IMR-90 (cell line): ENCODE measurements at regions not wholly inside any gene's neighbourhood (a gene's known extent, or its start where the extent isn't known, plus 50 kb on each side); places are given as distances from the start of the nearest gene placed in this dataset.

ENCODE experiments used
- ATAC-seq: fragments of 200-7000 bp; cut with Tn5 transposase; 2 replicates; pipeline ENCODE4 v1.9.1; 2020; ENCODE audit warnings: low read depth, mild to moderate bottlenecking, moderate library complexity
- BruUV-seq: library from RNA; stranded (reverse); fragments of 400-500 nt; replicated peaks from 2 replicates; lab custom pipeline; 2021; lab: Mats Ljungman, UMichigan
- CTCF ChIA-PET: fragments of 300-600 bp; formaldehyde crosslinking; extraction: SDS; loops from one replicate; lab custom pipeline; 2021; ENCODE audit warnings: antibody characterized with exemption; lab: Yijun Ruan, JAX
- POLR2A ChIA-PET: fragments of 300-600 bp; sonication (Branson Sonifier 250); formaldehyde crosslinking; loops from one replicate; lab custom pipeline; 2022; ENCODE audit warnings: antibody characterized with exemption; ENCODE audit not compliant: unreplicated experiment; lab: Charles Lee
- DNase-seq: peaks from one replicate; pipeline ENCODE4 v3.0.0; 2013
- H2AFZ ChIP-seq: replicated peaks from 2 replicates; pipeline ENCODE3; 2013; ENCODE audit warnings: low read length, mild to moderate bottlenecking; ENCODE audit not compliant: poor library complexity
- H2AK5ac ChIP-seq: 2 replicates; pipeline ENCODE4 v1.6.1; 2013; ENCODE audit warnings: low read depth, low read length, inconsistent platforms
- H2AK9ac ChIP-seq: replicated peaks from 2 replicates; pipeline ENCODE3; 2013; ENCODE audit warnings: mild to moderate bottlenecking, low read depth, low read length, moderate library complexity; ENCODE audit not compliant: poor library complexity
- H2BK120ac ChIP-seq: 2 replicates; pipeline ENCODE4 v1.6.1; 2013; ENCODE audit warnings: low read depth, low read length, inconsistent platforms
- H2BK15ac ChIP-seq: 3 replicates; pipeline ENCODE4 v1.6.1; 2013; ENCODE audit warnings: low read depth, low read length, inconsistent platforms
- H2BK20ac ChIP-seq: 2 replicates; pipeline ENCODE4 v1.6.1; 2013; ENCODE audit warnings: low read depth, mild to moderate bottlenecking, inconsistent platforms, low read length, moderate library complexity
- H2BK5ac ChIP-seq: 2 replicates; pipeline ENCODE4 v1.6.1; 2013; ENCODE audit warnings: mild to moderate bottlenecking, low read depth, low read length, inconsistent platforms; ENCODE audit not compliant: poor library complexity, severe bottlenecking
- H3K14ac ChIP-seq: replicated peaks from 2 replicates; pipeline ENCODE4 v1.6.1; 2013; ENCODE audit warnings: low read depth, low read length, inconsistent platforms
- H3K18ac ChIP-seq: 2 replicates; pipeline ENCODE4 v1.6.1; 2013; ENCODE audit warnings: low read depth, low read length, control low read depth
- H3K23ac ChIP-seq: 2 replicates; pipeline ENCODE4 v1.6.1; 2013; ENCODE audit warnings: low read depth, low read length, inconsistent platforms
- H3K27ac ChIP-seq: 2 replicates; pipeline ENCODE4 v1.5.1; 2013; ENCODE audit warnings: mild to moderate bottlenecking, control low read depth, low read length; ENCODE audit not compliant: insufficient read depth
- H3K27me3 ChIP-seq: 2 replicates; pipeline ENCODE4 v1.6.1; 2013; ENCODE audit warnings: low read length; ENCODE audit not compliant: control insufficient read depth, insufficient read depth
- H3K36me3 ChIP-seq: 2 replicates; pipeline ENCODE4 v1.6.1; 2013; ENCODE audit warnings: low read length, mixed read lengths; ENCODE audit not compliant: control insufficient read depth, insufficient read depth
- H3K4ac ChIP-seq: 2 replicates; pipeline ENCODE4 v1.6.1; 2013; ENCODE audit warnings: low read depth, low read length, inconsistent platforms
- H3K4me1 ChIP-seq: 2 replicates; pipeline ENCODE4 v1.6.1; 2013; ENCODE audit warnings: low read length, mixed read lengths; ENCODE audit not compliant: control insufficient read depth, insufficient read depth
- H3K4me2 ChIP-seq: 2 replicates; pipeline ENCODE4 v1.6.1; 2013; ENCODE audit warnings: low read depth, mild to moderate bottlenecking, control low read depth, low read length, moderate library complexity
- H3K4me3 ChIP-seq: 2 replicates; pipeline ENCODE4 v1.5.1; 2013; ENCODE audit warnings: low read depth, mild to moderate bottlenecking, control low read depth, low read length, moderate library complexity; ENCODE audit not compliant: insufficient read depth
- H3K56ac ChIP-seq: 2 replicates; pipeline ENCODE4 v1.6.1; 2013; ENCODE audit warnings: low read length, inconsistent platforms; ENCODE audit not compliant: insufficient read depth; ENCODE audit errors: extremely low read depth
- H3K79me1 ChIP-seq, 2 experiments: 2 replicates each; pipeline ENCODE4 v1.6.1; 2013; ENCODE audit warnings: low read length in 2 of 2, inconsistent platforms in 1 of 2, low read depth in 1 of 2
- H3K9ac ChIP-seq: 2 replicates; pipeline ENCODE4 v1.6.1; 2013; ENCODE audit warnings: low read depth, low read length, control low read depth
- H3K9me1 ChIP-seq: 2 replicates; pipeline ENCODE4 v1.6.1; 2013; ENCODE audit warnings: low read length, inconsistent platforms; ENCODE audit not compliant: insufficient read depth
- H3K9me3 ChIP-seq: 2 replicates; pipeline ENCODE4 v1.6.1; 2013; ENCODE audit warnings: low read length; ENCODE audit not compliant: control insufficient read depth, insufficient read depth
- H4K20me1 ChIP-seq: 2 replicates; pipeline ENCODE4 v1.6.1; 2013; ENCODE audit warnings: low read length, inconsistent platforms; ENCODE audit not compliant: insufficient read depth
- H4K5ac ChIP-seq: 2 replicates; pipeline ENCODE4 v1.6.1; 2013; ENCODE audit warnings: mild to moderate bottlenecking, low read depth, low read length, control low read depth
- H4K8ac ChIP-seq, 2 experiments: 2 replicates each; pipeline ENCODE4 v1.6.1; 2013; ENCODE audit warnings: low read depth in 2 of 2, low read length in 2 of 2, control low read depth in 1 of 2, inconsistent platforms in 1 of 2
- H4K91ac ChIP-seq: 2 replicates; pipeline ENCODE4 v1.6.1; 2013; ENCODE audit warnings: low read depth, low read length, inconsistent platforms; ENCODE audit not compliant: insufficient read depth
- CEBPB ChIP-seq: IDR thresholded peaks from 2 replicates; pipeline ENCODE4 v1.6.1; 2012; ENCODE audit warnings: low read depth, low read length, improper control_type of control experiment
- MAFK ChIP-seq: IDR thresholded peaks from 2 replicates; pipeline ENCODE4 v1.6.1; 2012; ENCODE audit warnings: low read depth, low read length, improper control_type of control experiment
- MAZ ChIP-seq: IDR thresholded peaks from 2 replicates; pipeline ENCODE4 v1.6.1; 2012; ENCODE audit warnings: low read depth, mild to moderate bottlenecking, low read length, improper control_type of control experiment, moderate library complexity, borderline replicate concordance
- MXI1 ChIP-seq: IDR thresholded peaks from 2 replicates; pipeline ENCODE4 v1.6.1; 2012; ENCODE audit warnings: low read depth, mild to moderate bottlenecking, low read length, moderate library complexity, borderline replicate concordance
- NFE2L2 ChIP-seq: fragments of 150-350 bp; IDR thresholded peaks from 2 replicates; pipeline ENCODE4 v1.6.1; 2016; ENCODE audit warnings: low read depth, mild to moderate bottlenecking, low read length
- RAD21 ChIP-seq: IDR thresholded peaks from 2 replicates; pipeline ENCODE4 v1.6.1; 2012; ENCODE audit warnings: low read length, improper control_type of control experiment
- RCOR1 ChIP-seq: IDR thresholded peaks from 2 replicates; pipeline ENCODE4 v1.6.1; 2012; ENCODE audit warnings: mild to moderate bottlenecking, low read length, improper control_type of control experiment; ENCODE audit not compliant: insufficient replicate concordance
- RFX5 ChIP-seq: IDR thresholded peaks from 2 replicates; pipeline ENCODE4 v1.8.0; 2012; ENCODE audit warnings: low read depth, mild to moderate bottlenecking, low read length, moderate library complexity
- WGBS, 2 experiments: methylation state at CpG; one replicate each; pipeline versions ENCODE4 v1.1.5 to v1.1.7; 2013; ENCODE audit warnings: missing lambda C conversion rate in 2 of 2; ENCODE audit not compliant: insufficient read length in 1 of 2; ENCODE audit errors: extremely low coverage in 2 of 2; 5-methylcytosine and 5-hydroxymethylcytosine counted together
- dilution Hi-C: fragments of 300-500 bp; cut with HindIII; formaldehyde crosslinking; loops from one replicate; pipeline ENCODE4 v1.14.3; 2018; ENCODE audit warnings: low sequenced_read_pairs; ENCODE audit not compliant: unreplicated experiment
- in situ Hi-C: fragments of 300-500 bp; cut with MboI; formaldehyde crosslinking; loops from 3 replicates; pipeline ENCODE4 v1.14.3; 2019; ENCODE audit warnings: low sequenced_read_pairs, inconsistent platforms, mixed read lengths
- intact Hi-C: fragments of 100-400 bp; cut with micrococcal nuclease; formaldehyde crosslinking; loops from 2 replicates; pipeline ENCODE4 v1.10.0; 2022
- TF ChIP-seq, protein P1 (sequence below): fragments of 150-350 bp; IDR thresholded peaks from 2 replicates; pipeline ENCODE4 v1.6.1; 2016; ENCODE audit warnings: low read depth, mild to moderate bottlenecking, low read length, moderate library complexity, borderline replicate concordance
- TF ChIP-seq, protein P2 (sequence below): conservative IDR thresholded peaks from 2 replicates; pipeline ENCODE4 v1.5.1; 2012; ENCODE audit warnings: mild to moderate bottlenecking, low read depth, low read length, improper control_type of control experiment
- TF ChIP-seq, protein P3 (sequence below): fragments of 150-350 bp; IDR thresholded peaks from 2 replicates; pipeline ENCODE4 v1.6.1; 2017; ENCODE audit warnings: mild to moderate bottlenecking, antibody characterized with exemption, low read length, low read depth

DNA sequence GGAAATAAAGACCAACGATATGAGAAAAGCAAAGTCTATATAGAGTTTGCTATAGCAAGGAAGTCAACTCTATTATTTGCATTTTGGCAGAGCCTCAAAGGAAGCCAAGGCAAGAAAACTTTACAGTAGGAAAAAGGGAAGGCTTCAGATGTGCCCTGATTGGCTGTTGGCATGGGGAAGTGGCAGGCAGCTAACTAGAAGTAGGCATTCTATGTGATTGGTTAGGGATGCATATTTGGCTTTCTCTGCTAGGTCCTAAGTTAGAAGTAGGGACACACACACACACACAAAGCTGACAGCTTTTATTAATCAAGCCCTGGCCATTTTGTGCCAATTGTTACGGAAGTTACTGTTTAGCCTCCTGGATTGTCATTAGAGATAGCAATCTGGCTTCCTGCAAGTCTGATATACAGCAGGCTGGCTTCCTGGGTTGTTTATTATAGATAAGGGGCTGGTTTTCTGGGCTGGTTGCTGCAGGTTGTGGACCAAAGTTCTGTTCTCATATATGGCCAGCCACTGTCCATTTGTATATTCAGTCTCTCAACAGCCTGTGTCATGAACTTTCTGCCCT, 308.1 kb upstream of the GRAMD2B start:
- Histone ChIP-seq H3K4me1 (no peaks in the 10 kb centered on the region), H2BK5ac (no peak overlapping the region), H4K91ac (no peak overlapping the region), H2BK15ac (no peak overlapping the region), H3K4ac (no peak overlapping the region), H3K9ac (no peak overlapping the region), H3K79me1 (no peaks in the 10 kb centered on the region), H3K9me3 (no peaks in the 10 kb centered on the region), H3K27me3 (no peaks in the 10 kb centered on the region; the same call in 1 of the 2 replicates), H2AFZ (no peak overlapping the region), H2AK5ac (no peak overlapping the region), H3K4me2 (no peak overlapping the region), H3K14ac (no peak overlapping the region), H3K56ac (no peak overlapping the region), H3K23ac (no peak overlapping the region), H3K4me3 (no peak overlapping the region), H2BK120ac (no peak overlapping the region), H3K27ac (no peak overlapping the region), H3K18ac (no peak overlapping the region), H4K20me1 (no peaks in the 10 kb centered on the region), H2AK9ac (no peak overlapping the region), H3K36me3 (no peaks in the 10 kb centered on the region), H3K9me1 (no peaks in the 10 kb centered on the region), H2BK20ac (no peak overlapping the region), H4K5ac (no peak overlapping the region), H4K8ac (no peak overlapping the region)
- WGBS, 2 experiments: no CpG with 5 or more reads among the region's 2 CpGs
- DNase-seq: no peak
- CTCF ChIA-PET: no interaction called here
- in situ Hi-C loops: no loop called here
- intact Hi-C loops: no loop called here
- no peak for ATAC-seq
- POLR2A ChIA-PET: no interaction called here
- no TSS peak for BruUV-seq
- dilution Hi-C loops: no loop called here
- no peak for TF ChIP-seq MAFK
- TF ChIP-seq MAZ: no peak
- TF ChIP-seq, protein P1, sequence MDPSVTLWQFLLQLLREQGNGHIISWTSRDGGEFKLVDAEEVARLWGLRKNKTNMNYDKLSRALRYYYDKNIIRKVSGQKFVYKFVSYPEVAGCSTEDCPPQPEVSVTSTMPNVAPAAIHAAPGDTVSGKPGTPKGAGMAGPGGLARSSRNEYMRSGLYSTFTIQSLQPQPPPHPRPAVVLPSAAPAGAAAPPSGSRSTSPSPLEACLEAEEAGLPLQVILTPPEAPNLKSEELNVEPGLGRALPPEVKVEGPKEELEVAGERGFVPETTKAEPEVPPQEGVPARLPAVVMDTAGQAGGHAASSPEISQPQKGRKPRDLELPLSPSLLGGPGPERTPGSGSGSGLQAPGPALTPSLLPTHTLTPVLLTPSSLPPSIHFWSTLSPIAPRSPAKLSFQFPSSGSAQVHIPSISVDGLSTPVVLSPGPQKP: no peak
- no peak for TF ChIP-seq RAD21
- TF ChIP-seq, protein P2, sequence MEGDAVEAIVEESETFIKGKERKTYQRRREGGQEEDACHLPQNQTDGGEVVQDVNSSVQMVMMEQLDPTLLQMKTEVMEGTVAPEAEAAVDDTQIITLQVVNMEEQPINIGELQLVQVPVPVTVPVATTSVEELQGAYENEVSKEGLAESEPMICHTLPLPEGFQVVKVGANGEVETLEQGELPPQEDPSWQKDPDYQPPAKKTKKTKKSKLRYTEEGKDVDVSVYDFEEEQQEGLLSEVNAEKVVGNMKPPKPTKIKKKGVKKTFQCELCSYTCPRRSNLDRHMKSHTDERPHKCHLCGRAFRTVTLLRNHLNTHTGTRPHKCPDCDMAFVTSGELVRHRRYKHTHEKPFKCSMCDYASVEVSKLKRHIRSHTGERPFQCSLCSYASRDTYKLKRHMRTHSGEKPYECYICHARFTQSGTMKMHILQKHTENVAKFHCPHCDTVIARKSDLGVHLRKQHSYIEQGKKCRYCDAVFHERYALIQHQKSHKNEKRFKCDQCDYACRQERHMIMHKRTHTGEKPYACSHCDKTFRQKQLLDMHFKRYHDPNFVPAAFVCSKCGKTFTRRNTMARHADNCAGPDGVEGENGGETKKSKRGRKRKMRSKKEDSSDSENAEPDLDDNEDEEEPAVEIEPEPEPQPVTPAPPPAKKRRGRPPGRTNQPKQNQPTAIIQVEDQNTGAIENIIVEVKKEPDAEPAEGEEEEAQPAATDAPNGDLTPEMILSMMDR: no peak
- TF ChIP-seq NFE2L2: no peak
- TF ChIP-seq MXI1: no peak
- no peak for TF ChIP-seq RFX5
- TF ChIP-seq, protein P3, sequence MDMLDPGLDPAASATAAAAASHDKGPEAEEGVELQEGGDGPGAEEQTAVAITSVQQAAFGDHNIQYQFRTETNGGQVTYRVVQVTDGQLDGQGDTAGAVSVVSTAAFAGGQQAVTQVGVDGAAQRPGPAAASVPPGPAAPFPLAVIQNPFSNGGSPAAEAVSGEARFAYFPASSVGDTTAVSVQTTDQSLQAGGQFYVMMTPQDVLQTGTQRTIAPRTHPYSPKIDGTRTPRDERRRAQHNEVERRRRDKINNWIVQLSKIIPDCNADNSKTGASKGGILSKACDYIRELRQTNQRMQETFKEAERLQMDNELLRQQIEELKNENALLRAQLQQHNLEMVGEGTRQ: no peak
- no peak for TF ChIP-seq CEBPB
- no peak for TF ChIP-seq RCOR1
